GM12874 (cell line): ENCODE measurements at regions not wholly inside any gene's neighbourhood (a gene's known extent, or its start where the extent isn't known, plus 50 kb on each side); places are given as distances from the start of the nearest gene placed in this dataset.

Source experiments
- CTCF ChIP-seq: IDR thresholded peaks from 2 replicates; pipeline ENCODE4 v1.5.1; 2011; ENCODE audit warnings: low read depth, mild to moderate bottlenecking, control low read depth, low read length, moderate library complexity; ENCODE audit not compliant: insufficient read depth

GRCh38 chr11:21892736-21893564 is 299.9 kb upstream of the ANO5 start:
- no peak for TF ChIP-seq CTCF

GRCh38 chr11:21893565-21893867 is 299.4 kb upstream of the ANO5 start:
- no peak for TF ChIP-seq CTCF

GRCh38 chr11:21894492-21894891 is 298.4 kb upstream of the ANO5 start:
- no peak for TF ChIP-seq CTCF

GRCh38 chr11:21895686-21896085 is 297.2 kb upstream of the ANO5 start:
- TF ChIP-seq CTCF = no peak

GRCh38 chr11:21896216-21896615 is 296.7 kb upstream of the ANO5 start:
- no peak for TF ChIP-seq CTCF

GRCh38 chr11:21896746-21897602 is 295.9 kb upstream of the ANO5 start:
- TF ChIP-seq CTCF = no peak

GRCh38 chr11:21897752-21898151 is 295.1 kb upstream of the ANO5 start:
- no peak for TF ChIP-seq CTCF
